MCF 10A (cell line): ENCODE measurements at regions not wholly inside any gene's neighbourhood (a gene's known extent, or its start where the extent isn't known, plus 50 kb on each side); places are given as distances from the start of the nearest gene placed in this dataset.

Source experiments
- BruUV-seq: library from RNA; stranded (reverse); fragments of 400-500 nt; replicated peaks from 2 replicates; lab custom pipeline; 2021; lab: Mats Ljungman, UMichigan
- CTCF ChIA-PET: fragments of 300-600 bp; sonication (Branson Sonifier 250); formaldehyde crosslinking; extraction: SDS; loops from one replicate; lab custom pipeline; 2021; ENCODE audit warnings: antibody characterized with exemption, inconsistent platforms; lab: Yijun Ruan, JAX
- POLR2A ChIA-PET: fragments of 300-600, 350-650 bp; sonication (Branson Sonifier 250); formaldehyde crosslinking; extraction: SDS; loops from one replicate; lab custom pipeline; 2020; ENCODE audit warnings: antibody characterized with exemption, inconsistent platforms; lab: Yijun Ruan, JAX
- DNase-seq: peaks from one replicate; pipeline ENCODE4 v3.0.0-alpha.2; 2018; ENCODE audit not compliant: unreplicated experiment
- H3K27ac Mint-ChIP-seq: one replicate; pipeline ENCODE4 v1.8.0; 2022; ENCODE audit warnings: mild to moderate bottlenecking, low read depth, mixed read lengths; ENCODE audit not compliant: unreplicated experiment
- H3K27me3 Mint-ChIP-seq: one replicate; pipeline ENCODE4 v1.8.0; 2022; ENCODE audit warnings: mixed read lengths; ENCODE audit not compliant: insufficient read depth, unreplicated experiment
- H3K36me3 Mint-ChIP-seq: one replicate; pipeline ENCODE4 v1.8.0; 2022; ENCODE audit warnings: mild to moderate bottlenecking, moderate library complexity, mixed read lengths; ENCODE audit not compliant: insufficient read depth, unreplicated experiment
- H3K4me1 Mint-ChIP-seq: one replicate; pipeline ENCODE4 v1.8.0; 2022; ENCODE audit warnings: mixed read lengths; ENCODE audit not compliant: insufficient read depth, unreplicated experiment
- H3K4me3 Mint-ChIP-seq: one replicate; pipeline ENCODE4 v1.8.0; 2022; ENCODE audit warnings: mild to moderate bottlenecking, moderate library complexity, mixed read lengths; ENCODE audit not compliant: unreplicated experiment
- H3K9me3 Mint-ChIP-seq: one replicate; pipeline ENCODE4 v1.8.0; 2022; ENCODE audit warnings: mixed read lengths; ENCODE audit not compliant: unreplicated experiment
- CTCF ChIP-seq: fragments of 200-600 bp; IDR thresholded peaks from one replicate; pipeline ENCODE4 v1.8.0; 2022; ENCODE audit warnings: antibody characterized with exemption, mild to moderate bottlenecking; ENCODE audit not compliant: unreplicated experiment
- intact Hi-C: fragments of 100-400 bp; cut with micrococcal nuclease; formaldehyde crosslinking; loops from 2 replicates; pipeline ENCODE4 v1.14.1; 2022

GRCh38 chr10:83909001-83909400 is 230.3 kb upstream of the GHITM start:
- Mint-ChIP-seq H3K9me3 (no peaks in the 10 kb centered on the region), H3K36me3 (no peaks in the 10 kb centered on the region), H3K4me1 (no peaks in the 10 kb centered on the region), H3K27me3 (no peaks in the 10 kb centered on the region), H3K4me3 (no peak overlapping the region), H3K27ac (no peak overlapping the region)
- ChIA-PET POLR2A (no interaction called here), CTCF (interaction anchor here (0.5 kb wide), 1 partner anchor 564 kb away, joined by 3 read pairs; no protein-coding TSS in a partner anchor)
- no TSS peak for BruUV-seq
- no peak for DNase-seq
- TF ChIP-seq CTCF: no peak
- intact Hi-C loops: no loop called here

GRCh38 chr10:83915801-83916200 is 223.5 kb upstream of the GHITM start:
- no peaks in the 10 kb centered on the region for H3K27me3 Mint-ChIP-seq
- H3K4me3 Mint-ChIP-seq: no peak overlapping the region
- H3K9me3 Mint-ChIP-seq: no peaks in the 10 kb centered on the region
- DNase-seq: no peak
- no peaks in the 10 kb centered on the region for H3K4me1 Mint-ChIP-seq
- ChIA-PET POLR2A (no interaction called here), CTCF (no interaction called here)
- intact Hi-C loops: no loop called here
- H3K27ac Mint-ChIP-seq: no peak overlapping the region
- no peak for TF ChIP-seq CTCF
- no TSS peak for BruUV-seq
- no peaks in the 10 kb centered on the region for H3K36me3 Mint-ChIP-seq

- no peak for TF ChIP-seq CTCF
- no peaks in the 10 kb centered on the region for H3K4me1 Mint-ChIP-seq
- DNase-seq: no peak
- H3K4me3 Mint-ChIP-seq: no peak overlapping the region
- CTCF ChIA-PET: interaction anchor here (0.6 kb wide), 1 partner anchor 73 kb away, joined by 3 read pairs; no protein-coding TSS in a partner anchor
- intact Hi-C loops: no loop called here
- H3K36me3 Mint-ChIP-seq: no peaks in the 10 kb centered on the region
- H3K9me3 Mint-ChIP-seq: no peaks in the 10 kb centered on the region
- BruUV-seq: no TSS peak
- POLR2A ChIA-PET: no interaction called here
- H3K27me3 Mint-ChIP-seq: no peaks in the 10 kb centered on the region
- no peak overlapping the region for H3K27ac Mint-ChIP-seq
Measured at GRCh38 chr10:83917537-83918506, 221.5 kb upstream of the GHITM start.

GRCh38 chr10:83919187-83919586 is 220.1 kb upstream of the GHITM start:
- no peak for TF ChIP-seq CTCF
- CTCF ChIA-PET: interaction anchor here (0.7 to 1.1 kb wide), 2 partner anchors 48 to 529 kb away, joined by 3 read pairs; no protein-coding TSS in a partner anchor
- Mint-ChIP-seq H3K27me3 (no peaks in the 10 kb centered on the region), H3K4me3 (no peak overlapping the region), H3K9me3 (no peaks in the 10 kb centered on the region), H3K27ac (no peak overlapping the region), H3K36me3 (no peaks in the 10 kb centered on the region), H3K4me1 (no peaks in the 10 kb centered on the region)
- POLR2A ChIA-PET: no interaction called here
- no peak for DNase-seq
- intact Hi-C loops: no loop called here
- BruUV-seq: no TSS peak
